ENCODE measurements at regions not wholly inside any gene's neighbourhood (a gene's known extent, or its start where the extent isn't known, plus 50 kb on each side); places are given as distances from the start of the nearest gene placed in this dataset.

- H3K36me3 ChIP-seq = no peaks in the 10 kb centered on the region
- H3K9me3 ChIP-seq (replicated peaks in 1 of 11) = peaks cover 12 to 28% (median 16%) of the 10 kb centered on the region in 11 experiments; a peak in 21 of 22 replicates
- no peaks in the 10 kb centered on the region for H4K20me1 ChIP-seq
- H3K4me3 ChIP-seq = no peak overlapping the region
- H3K4me2 ChIP-seq = no peak overlapping the region
- H3K9ac ChIP-seq = no peak overlapping the region
- H3K27me3 ChIP-seq = no peaks in the 10 kb centered on the region
- peaks cover 0 to 28% (median 25%) of the 10 kb centered on the region in 10 experiments; a peak in 16 of 20 replicates for H3K4me1 ChIP-seq
- no peak overlapping the region for H3K27ac ChIP-seq
- no peak for TF ChIP-seq Cebpa-rat (IDR thresholded peaks at IDR 0.05)
Observed at GRCh38 chr2:238658054-238658407, 189.9 kb upstream of the TWIST2 start.

- Histone ChIP-seq H3K4me1 (peaks cover 0 to 20% (median 17%) of the 10 kb centered on the region in 10 experiments; a peak in 15 of 20 replicates), H3K27me3 (no peaks in the 10 kb centered on the region), H3K4me3 (no peak overlapping the region), H3K9ac (no peak overlapping the region), H3K9me3 (replicated peaks in 1 of 11) (peaks cover 18 to 36% (median 23%) of the 10 kb centered on the region in 11 experiments), H3K4me2 (no peak overlapping the region), H4K20me1 (no peaks in the 10 kb centered on the region), H3K27ac (no peak overlapping the region), H3K36me3 (no peaks in the 10 kb centered on the region)
- TF ChIP-seq Cebpa-rat (IDR thresholded peaks at IDR 0.05) = no peak
Observed at GRCh38 chr2:238658820-238659219, 189.1 kb upstream of the TWIST2 start.

DNA sequence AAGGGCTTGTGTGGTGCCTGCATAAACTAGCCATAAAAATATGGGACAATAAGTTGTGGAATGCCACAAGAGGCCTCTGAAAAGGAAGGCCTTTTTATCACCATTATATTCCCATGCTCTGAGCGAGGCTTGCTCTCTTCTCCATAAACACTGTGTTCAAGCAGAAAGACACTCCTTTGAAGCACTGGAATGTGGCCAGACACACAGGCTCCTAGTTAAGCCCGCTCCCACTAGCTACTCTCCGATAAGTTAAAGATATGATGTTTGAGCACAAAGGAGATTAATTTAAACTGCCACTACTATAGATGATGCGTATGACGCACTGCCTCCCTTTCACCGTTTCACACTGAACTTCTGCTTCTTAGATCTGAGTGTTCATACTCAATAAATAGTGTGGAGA, 188.7 kb upstream of the TWIST2 start:
- Histone ChIP-seq H3K36me3 (no peaks in the 10 kb centered on the region), H3K9ac (no peak overlapping the region), H3K4me1 (peaks cover 0 to 16% (median 13%) of the 10 kb centered on the region in 10 experiments; a peak in 14 of 20 replicates), H3K4me3 (no peak overlapping the region), H3K9me3 (replicated peaks in 1 of 11) (peaks cover 22 to 40% (median 27%) of the 10 kb centered on the region in 11 experiments), H3K27ac (no peak overlapping the region), H3K27me3 (no peaks in the 10 kb centered on the region), H4K20me1 (no peaks in the 10 kb centered on the region), H3K4me2 (no peak overlapping the region)
- no peak for TF ChIP-seq Cebpa-rat (IDR thresholded peaks at IDR 0.05)

- peaks cover 0 to 11% (median 0%) of the 10 kb centered on the region in 10 experiments; a peak in 3 of 20 replicates for H3K4me1 ChIP-seq
- H3K36me3 ChIP-seq = no peaks in the 10 kb centered on the region
- H4K20me1 ChIP-seq = no peaks in the 10 kb centered on the region
- no peak overlapping the region for H3K9ac ChIP-seq
- no peak overlapping the region for H3K4me3 ChIP-seq
- no peak overlapping the region for H3K4me2 ChIP-seq
- no peaks in the 10 kb centered on the region for H3K27me3 ChIP-seq
- no peak for TF ChIP-seq Cebpa-rat (IDR thresholded peaks at IDR 0.05)
- peaks cover 35 to 59% (median 43%) of the 10 kb centered on the region in 11 experiments for H3K9me3 ChIP-seq (replicated peaks in 1 of 11)
- no peak overlapping the region for H3K27ac ChIP-seq
Observed at GRCh38 chr2:238663586-238663985, 184.3 kb upstream of the TWIST2 start.

DNA sequence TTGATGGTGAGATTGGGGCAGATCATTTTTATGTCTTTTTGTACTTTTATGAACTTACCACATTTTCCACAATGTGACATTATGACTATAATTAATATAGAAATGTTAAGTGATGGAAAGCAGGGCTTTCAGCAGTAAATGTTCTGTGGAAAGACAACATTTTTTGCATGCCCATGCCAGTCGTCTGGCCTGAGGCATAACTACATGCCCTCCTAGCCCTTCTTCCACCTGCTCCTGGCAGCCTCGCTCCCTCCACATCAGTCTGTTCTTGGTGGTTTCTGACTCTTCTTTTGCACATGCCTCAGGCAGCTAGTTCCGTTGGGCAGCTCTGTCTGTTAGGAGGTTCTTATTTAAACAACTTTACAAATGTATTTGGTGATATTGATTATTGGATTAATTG, 182.0 kb upstream of the TWIST2 start:
- no peaks in the 10 kb centered on the region for H4K20me1 ChIP-seq
- H3K36me3 ChIP-seq = no peaks in the 10 kb centered on the region
- no peak overlapping the region for H3K4me2 ChIP-seq
- peaks cover 0 to 11% (median 6%) of the 10 kb centered on the region in 10 experiments; a peak in 7 of 20 replicates for H3K4me1 ChIP-seq
- H3K9ac ChIP-seq = no peak overlapping the region
- no peaks in the 10 kb centered on the region for H3K27me3 ChIP-seq
- no peak overlapping the region for H3K27ac ChIP-seq
- no peak overlapping the region for H3K4me3 ChIP-seq
- H3K9me3 ChIP-seq (replicated peaks in 1 of 11) = peaks cover 52 to 75% (median 63%) of the 10 kb centered on the region in 11 experiments
- TF ChIP-seq Cebpa-rat (IDR thresholded peaks at IDR 0.05) = no peak

GRCh38 chr2:238666543-238666942, 181.3 kb upstream of the TWIST2 start:
- Histone ChIP-seq H3K4me3 (no peak overlapping the region), H3K27me3 (no peaks in the 10 kb centered on the region), H3K36me3 (no peaks in the 10 kb centered on the region), H3K27ac (no peak overlapping the region), H3K4me2 (no peak overlapping the region), H3K4me1 (peaks cover 0 to 11% (median 6%) of the 10 kb centered on the region in 10 experiments; a peak in 7 of 20 replicates), H3K9ac (no peak overlapping the region), H3K9me3 (replicated peaks in 1 of 11) (peaks cover 49 to 75% (median 61%) of the 10 kb centered on the region in 11 experiments), H4K20me1 (no peaks in the 10 kb centered on the region)
- no peak for TF ChIP-seq Cebpa-rat (IDR thresholded peaks at IDR 0.05)

GRCh38 chr2:238667008-238667407, 180.9 kb upstream of the TWIST2 start:
- Histone ChIP-seq H3K36me3 (no peaks in the 10 kb centered on the region), H3K9me3 (replicated peaks in 1 of 11) (peaks cover 47 to 75% (median 60%) of the 10 kb centered on the region in 11 experiments), H3K27ac (no peak overlapping the region), H3K4me2 (no peak overlapping the region; a peak in 1 of 22 replicates), H3K9ac (no peak overlapping the region), H4K20me1 (no peaks in the 10 kb centered on the region), H3K27me3 (no peaks in the 10 kb centered on the region), H3K4me1 (peaks cover 0 to 11% (median 6%) of the 10 kb centered on the region in 10 experiments; a peak in 7 of 20 replicates), H3K4me3 (no peak overlapping the region)
- no peak for TF ChIP-seq Cebpa-rat (IDR thresholded peaks at IDR 0.05)

GRCh38 chr2:238667639-238668038, 180.2 kb upstream of the TWIST2 start:
- TF ChIP-seq Cebpa-rat (IDR thresholded peaks at IDR 0.05) = no peak
- Histone ChIP-seq H3K4me2 (peak overlapping the region in 1 of 11 experiments; percentile 1; a peak in 1 of 22 replicates), H3K4me3 (no peak overlapping the region), H3K9me3 (replicated peaks in 1 of 11) (peaks cover 47 to 70% (median 57%) of the 10 kb centered on the region in 11 experiments), H3K36me3 (no peaks in the 10 kb centered on the region), H4K20me1 (no peaks in the 10 kb centered on the region), H3K4me1 (peaks cover 0 to 11% (median 6%) of the 10 kb centered on the region in 10 experiments; a peak in 7 of 20 replicates), H3K27ac (no peak overlapping the region), H3K9ac (no peak overlapping the region), H3K27me3 (no peaks in the 10 kb centered on the region)

GRCh38 chr2:238668426-238668825, 179.5 kb upstream of the TWIST2 start:
- Histone ChIP-seq H3K4me1 (peaks cover 0 to 11% (median 6%) of the 10 kb centered on the region in 10 experiments; a peak in 7 of 20 replicates), H3K4me2 (no peak overlapping the region), H3K9ac (no peak overlapping the region), H3K36me3 (no peaks in the 10 kb centered on the region), H3K4me3 (no peak overlapping the region), H3K27ac (no peak overlapping the region), H3K9me3 (replicated peaks in 1 of 11) (peaks cover 42 to 62% (median 52%) of the 10 kb centered on the region in 11 experiments), H4K20me1 (no peaks in the 10 kb centered on the region), H3K27me3 (no peaks in the 10 kb centered on the region)
- TF ChIP-seq Cebpa-rat (IDR thresholded peaks at IDR 0.05) = no peak

DNA sequence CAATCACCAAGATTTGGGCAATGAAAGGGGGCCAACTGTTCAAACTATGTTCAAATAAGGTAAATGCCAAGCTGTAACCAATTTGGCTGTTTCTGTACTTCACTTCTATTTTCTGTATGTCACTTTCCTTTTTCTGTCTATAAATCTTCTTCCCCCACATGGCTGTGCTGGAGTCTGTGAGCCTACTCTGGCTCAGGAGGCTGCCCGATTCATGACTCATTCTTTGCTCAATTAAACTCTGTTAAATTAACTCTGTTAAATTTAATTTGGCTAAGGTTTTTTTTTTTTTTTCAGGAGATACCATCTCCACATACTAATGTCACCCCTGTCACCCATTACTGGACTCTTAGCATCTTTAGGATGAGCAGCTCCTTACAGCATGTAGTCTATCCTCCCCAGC, 178.8 kb upstream of the TWIST2 start:
- Histone ChIP-seq H3K27ac (no peak overlapping the region), H3K9ac (no peak overlapping the region), H3K4me1 (peaks cover 0 to 11% (median 6%) of the 10 kb centered on the region in 10 experiments; a peak in 7 of 20 replicates), H3K27me3 (no peaks in the 10 kb centered on the region), H3K4me3 (no peak overlapping the region), H3K9me3 (replicated peaks in 1 of 11) (peaks cover 36 to 55% (median 46%) of the 10 kb centered on the region in 11 experiments), H3K4me2 (no peak overlapping the region), H4K20me1 (no peaks in the 10 kb centered on the region), H3K36me3 (no peaks in the 10 kb centered on the region)
- no peak for TF ChIP-seq Cebpa-rat (IDR thresholded peaks at IDR 0.05)

Data from BLaER1 treated with 17β-estradiol and CSF1 and Interleukin-3, amounts not matched to agents 10 nM and 100 nM (cell line).